MM.1S (cell line): ENCODE measurements at regions not wholly inside any gene's neighbourhood (a gene's known extent, or its start where the extent isn't known, plus 50 kb on each side); places are given as distances from the start of the nearest gene placed in this dataset.
"Not testable (repeated sequence)": the region's sequence is repeated elsewhere in the genome, so short reads cannot be mapped to it uniquely, and the experiment has no call there.

Experiments used
- DNase-seq: peaks from one replicate; pipeline ENCODE4 v3.0.0-alpha.2; 2015
- H2AFZ ChIP-seq: fragments of 300-600 bp; sonication (generic); 2 replicates; pipeline ENCODE4 v1.6.0; 2016; ENCODE audit warnings: antibody characterized with exemption, low read length
- H3F3A ChIP-seq: fragments of 300-600 bp; sonication (generic); 2 replicates; pipeline ENCODE4 v1.6.1; 2016; ENCODE audit warnings: mild to moderate bottlenecking, antibody characterized with exemption, low read length, moderate library complexity, mixed read lengths; ENCODE audit not compliant: insufficient read depth
- H3K27ac ChIP-seq: fragments of 300-600 bp; sonication (generic); 2 replicates; pipeline ENCODE4 v1.5.1; 2016; ENCODE audit warnings: mild to moderate bottlenecking, low read length
- H3K27me3 ChIP-seq: fragments of 300-600 bp; sonication (generic); replicated peaks from 2 replicates; pipeline ENCODE4 v1.6.0; 2016; ENCODE audit warnings: low read length; ENCODE audit not compliant: insufficient read depth
- H3K36me3 ChIP-seq: fragments of 300-600 bp; sonication (generic); replicated peaks from 2 replicates; pipeline ENCODE4 v1.6.1; 2016; ENCODE audit warnings: mild to moderate bottlenecking, low read length, mixed read lengths; ENCODE audit not compliant: insufficient read depth
- H3K4me1 ChIP-seq: fragments of 300-600 bp; sonication (generic); 2 replicates; pipeline ENCODE4 v1.6.1; 2016; ENCODE audit warnings: low read length, mixed read lengths
- H3K4me2 ChIP-seq: fragments of 300-600 bp; sonication (generic); 2 replicates; pipeline ENCODE4 v1.6.0; 2016; ENCODE audit warnings: low read depth, low read length
- H3K4me3 ChIP-seq: fragments of 300-600 bp; sonication (generic); 2 replicates; pipeline ENCODE4 v1.5.1; 2016; ENCODE audit warnings: low read length, mixed read lengths
- H3K79me2 ChIP-seq: fragments of 300-600 bp; sonication (generic); 2 replicates; pipeline ENCODE4 v1.6.1; 2016; ENCODE audit warnings: mixed run types, low read length, mixed read lengths
- H3K9ac ChIP-seq: fragments of 300-600 bp; sonication (generic); 2 replicates; pipeline ENCODE4 v1.6.1; 2016; ENCODE audit warnings: low read length, mixed read lengths
- H3K9me2 ChIP-seq: fragments of 300-600 bp; sonication (generic); replicated peaks from 2 replicates; pipeline ENCODE4 v1.6.1; 2016; ENCODE audit warnings: mild to moderate bottlenecking, low read length, mixed read lengths; ENCODE audit not compliant: insufficient read depth
- H3K9me3 ChIP-seq: fragments of 300-600 bp; sonication (generic); replicated peaks from 2 replicates; pipeline ENCODE4 v1.6.1; 2016; ENCODE audit warnings: mild to moderate bottlenecking, low read length, mixed read lengths; ENCODE audit not compliant: insufficient read depth
- H4K20me1 ChIP-seq: fragments of 300-600 bp; sonication (generic); 2 replicates; pipeline ENCODE4 v1.6.1; 2016; ENCODE audit warnings: mild to moderate bottlenecking, low read length, moderate library complexity, mixed read lengths; ENCODE audit not compliant: insufficient read depth
- CTCF ChIP-seq: fragments of 300-600 bp; sonication (generic); IDR thresholded peaks from 2 replicates; pipeline ENCODE4 v1.5.1; 2016; ENCODE audit warnings: antibody characterized with exemption, low read length, mixed read lengths
- EZH2 ChIP-seq: fragments of 300-600 bp; sonication (generic); optimal IDR thresholded peaks from 2 replicates; pipeline ENCODE3; 2017; ENCODE audit warnings: low read depth, mild to moderate bottlenecking, antibody characterized with exemption, low read length, mixed read lengths
- EZH2phosphoT487 ChIP-seq: fragments of 300-600 bp; sonication (generic); IDR thresholded peaks from 2 replicates; pipeline ENCODE4 v1.6.1; 2018; ENCODE audit warnings: antibody characterized with exemption, low read length

- no peaks in the 10 kb centered on the region for H3K79me2 ChIP-seq
- H4K20me1 ChIP-seq: no peaks in the 10 kb centered on the region
- H3K9me2 ChIP-seq: no peaks in the 10 kb centered on the region
Measured at GRCh38 chr5:110977915-110978314, 93.6 kb upstream of the TSLP start.

GRCh38 chr5:110985882-110986281 lies 85.6 kb upstream of the TSLP start:
- H3K79me2 ChIP-seq, H3K9me2 ChIP-seq, H4K20me1 ChIP-seq, H3K4me2 ChIP-seq, H3K4me1 ChIP-seq, DNase-seq, H3K27me3 ChIP-seq, H3F3A ChIP-seq, H3K9ac ChIP-seq, H3K4me3 ChIP-seq, H3K9me3 ChIP-seq, H2AFZ ChIP-seq, H3K27ac ChIP-seq, H3K36me3 ChIP-seq: not testable (repeated sequence)

More at GRCh38 chr5:110977915-110978314, 93.6 kb upstream of the TSLP start:
- DNase-seq: no peak
- H3K36me3 ChIP-seq: no peaks in the 10 kb centered on the region
- H3K4me3 ChIP-seq: no peak overlapping the region
- no peaks in the 10 kb centered on the region for H3F3A ChIP-seq
- no peaks in the 10 kb centered on the region for H3K4me1 ChIP-seq
- TF ChIP-seq EZH2 (no peak), EZH2phosphoT487 (no peak), CTCF (no peak)
- no peaks in the 10 kb centered on the region for H3K27me3 ChIP-seq
- H3K4me2 ChIP-seq: no peak overlapping the region
- H3K9me3 ChIP-seq: no peaks in the 10 kb centered on the region
- H3K27ac ChIP-seq: no peak overlapping the region
- H3K9ac ChIP-seq: no peak overlapping the region
- no peak overlapping the region for H2AFZ ChIP-seq

GRCh38 chr5:110987573-110987972 lies 83.9 kb upstream of the TSLP start:
- not testable (repeated sequence) for H2AFZ ChIP-seq, H3F3A ChIP-seq, H3K4me2 ChIP-seq, H3K9ac ChIP-seq, H3K27ac ChIP-seq, H3K79me2 ChIP-seq, H3K4me1 ChIP-seq, H4K20me1 ChIP-seq, H3K27me3 ChIP-seq, H3K4me3 ChIP-seq, H3K36me3 ChIP-seq, DNase-seq, H3K9me2 ChIP-seq, H3K9me3 ChIP-seq

GRCh38 chr5:110996742-110997141 lies 74.8 kb upstream of the TSLP start:
- TF ChIP-seq CTCF (no peak), EZH2 (no peak), EZH2phosphoT487 (no peak)
- Histone ChIP-seq H3K4me3 (no peak overlapping the region), H3K27ac (no peak overlapping the region), H3K27me3 (no peaks in the 10 kb centered on the region), H2AFZ (no peak overlapping the region), H3K4me1 (no peaks in the 10 kb centered on the region), H3K9me2 (no peaks in the 10 kb centered on the region), H3K9ac (no peak overlapping the region), H3F3A (no peaks in the 10 kb centered on the region), H3K36me3 (no peaks in the 10 kb centered on the region), H3K4me2 (no peak overlapping the region), H3K9me3 (no peaks in the 10 kb centered on the region), H4K20me1 (no peaks in the 10 kb centered on the region), H3K79me2 (no peaks in the 10 kb centered on the region)
- DNase-seq: no peak
